Type B pancreatic cell (in vitro differentiated cells): ENCODE measurements at regions not wholly inside any gene's neighbourhood (a gene's known extent, or its start where the extent isn't known, plus 50 kb on each side); places are given as distances from the start of the nearest gene placed in this dataset.

Source experiments
- DNase-seq: peaks from one replicate; pipeline ENCODE4 v3.0.0; 2021; ENCODE audit warnings: mixed read lengths; ENCODE audit not compliant: unreplicated experiment; ENCODE audit errors: extremely low spot score
- H3K27ac Mint-ChIP-seq: 2 replicates; pipeline ENCODE4 v1.8.0; 2021; ENCODE audit warnings: mild to moderate bottlenecking, mixed read lengths
- H3K27me3 Mint-ChIP-seq: 2 replicates; pipeline ENCODE4 v1.8.0; 2021; ENCODE audit warnings: mixed read lengths
- H3K36me3 Mint-ChIP-seq: 2 replicates; pipeline ENCODE4 v1.8.0; 2021; ENCODE audit warnings: mixed read lengths
- H3K4me1 Mint-ChIP-seq: one replicate; pipeline ENCODE4 v1.8.0; 2021; ENCODE audit warnings: mixed read lengths; ENCODE audit not compliant: unreplicated experiment
- H3K4me3 Mint-ChIP-seq: 2 replicates; pipeline ENCODE4 v1.8.0; 2021; ENCODE audit warnings: mild to moderate bottlenecking, mixed read lengths
- H3K9me3 Mint-ChIP-seq: 2 replicates; pipeline ENCODE4 v1.8.0; 2021; ENCODE audit warnings: mixed read lengths
- CTCF ChIP-seq: fragments of 200-600 bp; sonication (generic); conservative IDR thresholded peaks from 2 replicates; pipeline ENCODE4 v1.5.0; 2021; ENCODE audit warnings: antibody characterized with exemption, mild to moderate bottlenecking

GRCh38 chr3:57009802-57010201, 50.7 kb upstream of the SPATA12 start:
- no peak for TF ChIP-seq CTCF
- H3K4me3 Mint-ChIP-seq: no peak overlapping the region
- H3K36me3 Mint-ChIP-seq: no peaks in the 10 kb centered on the region
- H3K9me3 Mint-ChIP-seq: no peaks in the 10 kb centered on the region
- no peak overlapping the region for H3K27ac Mint-ChIP-seq
- no peak for DNase-seq
- no peaks in the 10 kb centered on the region for H3K27me3 Mint-ChIP-seq
- peaks cover 28% of the 10 kb centered on the region for H3K4me1 Mint-ChIP-seq

- Mint-ChIP-seq H3K4me3 (no peak overlapping the region), H3K36me3 (no peaks in the 10 kb centered on the region), H3K27me3 (no peaks in the 10 kb centered on the region), H3K9me3 (no peaks in the 10 kb centered on the region), H3K27ac (no peak overlapping the region), H3K4me1 (peaks cover 29% of the 10 kb centered on the region)
- DNase-seq: no peak
- TF ChIP-seq CTCF: no peak
These were observed 51.1 kb upstream of the SPATA12 start for GRCh38 chr3:57009367-57009766.

- Mint-ChIP-seq H3K4me3 (peak overlapping the region; percentile 68), H3K27ac (peak overlapping the region; percentile 90), H3K4me1 (peaks cover 28% of the 10 kb centered on the region), H3K27me3 (no peaks in the 10 kb centered on the region), H3K36me3 (no peaks in the 10 kb centered on the region), H3K9me3 (no peaks in the 10 kb centered on the region)
- DNase-seq: no peak
- TF ChIP-seq CTCF: no peak
These were observed 52.7 kb upstream of the SPATA12 start for GRCh38 chr3:57007521-57008460.

- no peak for DNase-seq
- Mint-ChIP-seq H3K27me3 (no peaks in the 10 kb centered on the region), H3K4me3 (peak overlapping the region; percentile 68), H3K4me1 (peaks cover 28% of the 10 kb centered on the region), H3K36me3 (no peaks in the 10 kb centered on the region), H3K9me3 (no peaks in the 10 kb centered on the region), H3K27ac (peak overlapping the region; percentile 90)
- peak; percentile 33 for TF ChIP-seq CTCF
These were observed 53.5 kb upstream of the SPATA12 start for GRCh38 chr3:57006949-57007419.

GRCh38 chr3:57006179-57006657, 54.2 kb upstream of the SPATA12 start:
- H3K4me1 Mint-ChIP-seq: peaks cover 28% of the 10 kb centered on the region
- no peaks in the 10 kb centered on the region for H3K9me3 Mint-ChIP-seq
- H3K27me3 Mint-ChIP-seq: no peaks in the 10 kb centered on the region
- H3K27ac Mint-ChIP-seq: peak overlapping the region; percentile 90
- H3K4me3 Mint-ChIP-seq: peak overlapping the region; percentile 68
- DNase-seq: no peak
- TF ChIP-seq CTCF: no peak
- H3K36me3 Mint-ChIP-seq: no peaks in the 10 kb centered on the region
